Dedifferentiated amniotic fluid mesenchymal stem cell (primary cell): ENCODE measurements at regions not wholly inside any gene's neighbourhood (a gene's known extent, or its start where the extent isn't known, plus 50 kb on each side); places are given as distances from the start of the nearest gene placed in this dataset.

Experiments used
- DNase-seq: peaks from one replicate; pipeline ENCODE4 v3.0.0-alpha.2; 2016; ENCODE audit errors: extremely low spot score

DNA sequence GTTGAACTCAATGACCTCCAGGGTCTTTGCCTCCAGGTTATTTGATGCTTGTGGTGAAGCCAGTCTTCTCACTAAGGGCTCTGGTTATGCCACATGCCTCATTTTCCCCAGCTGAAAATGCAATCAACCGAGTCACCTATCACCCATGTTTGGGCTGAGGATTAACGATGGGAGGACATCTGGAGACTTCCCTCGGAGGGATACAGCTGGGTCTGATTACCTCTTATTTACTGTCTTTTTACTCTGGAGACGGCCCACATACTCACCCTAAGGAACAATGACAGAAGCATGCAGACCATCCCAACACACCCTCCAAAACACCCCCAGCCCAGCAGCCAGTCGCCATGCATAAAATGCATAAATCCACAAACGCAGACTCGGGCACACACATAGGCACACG is 187.4 kb downstream of the OPA1 start:
- DNase-seq: no peak

DNA sequence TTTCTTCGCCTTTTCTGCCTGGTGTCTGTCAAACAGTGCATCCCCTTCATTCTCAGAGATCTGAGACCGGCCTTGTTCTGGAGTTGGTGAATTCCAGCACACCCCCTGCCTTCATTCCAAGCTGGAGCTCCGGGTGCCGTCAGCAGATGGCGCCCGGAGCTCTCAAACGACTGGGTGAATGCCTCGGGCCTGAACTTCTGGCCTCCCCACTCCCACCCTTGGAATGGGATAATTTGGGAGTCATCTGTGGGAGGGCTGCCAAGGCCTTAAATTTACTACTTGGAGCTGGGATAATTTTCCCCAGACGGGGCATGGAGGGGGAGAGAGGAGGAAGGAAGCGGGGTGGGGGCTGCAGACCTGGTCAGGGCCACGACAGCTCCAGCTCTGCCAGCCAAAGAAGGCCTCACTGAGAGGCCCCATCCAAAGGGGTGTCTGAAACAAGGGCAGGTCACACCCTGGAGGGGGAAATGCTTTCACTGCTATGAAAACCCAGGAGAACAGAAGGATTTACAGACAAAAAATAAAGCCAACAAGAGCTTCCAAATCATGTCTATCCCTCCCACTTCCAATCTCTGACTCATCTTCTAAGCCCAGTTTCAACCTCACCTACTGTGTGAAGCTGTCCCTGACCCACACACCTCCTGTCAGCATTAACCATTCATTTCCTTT is 187.9 kb downstream of the OPA1 start:
- peak; percentile 76 for DNase-seq

DNA sequence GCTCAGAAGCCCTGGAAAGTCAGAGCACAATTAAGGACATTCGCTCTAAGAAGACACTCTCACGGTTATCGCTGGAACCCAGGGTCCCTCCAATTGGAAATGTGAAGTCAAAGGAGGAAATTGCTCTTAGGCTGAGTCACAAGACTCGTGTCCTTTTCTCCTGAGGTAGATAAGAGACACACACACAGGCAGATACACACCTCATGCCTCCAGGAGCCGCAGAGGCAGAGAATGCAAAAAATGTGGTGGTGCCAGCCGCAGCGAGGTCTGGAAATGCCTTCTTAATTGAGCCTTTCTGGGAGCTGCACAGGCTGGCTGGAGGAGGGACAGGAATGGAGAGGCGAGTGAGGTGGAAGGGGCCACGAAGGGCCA is 189.3 kb downstream of the OPA1 start:
- DNase-seq: no peak

DNA sequence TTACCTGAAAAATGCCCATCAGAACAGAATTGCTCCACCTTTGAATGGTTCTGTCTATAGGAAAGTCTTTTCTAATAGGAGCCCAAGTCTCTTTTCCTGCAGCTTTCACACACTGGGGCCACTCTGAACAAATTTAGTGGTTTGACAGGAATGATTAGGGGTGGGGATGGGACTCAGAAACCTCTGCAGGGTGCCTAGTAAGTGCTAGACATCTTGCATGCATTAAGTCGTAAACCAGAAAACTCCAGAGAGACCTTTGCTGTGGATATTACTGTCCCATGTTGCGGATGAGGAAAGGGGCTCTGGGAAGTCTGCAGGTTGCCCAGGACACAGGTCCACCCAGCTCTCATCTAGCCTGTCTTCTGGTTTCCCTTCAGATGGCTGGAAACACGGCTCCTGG is 189.7 kb downstream of the OPA1 start:
- DNase-seq: no peak

DNA sequence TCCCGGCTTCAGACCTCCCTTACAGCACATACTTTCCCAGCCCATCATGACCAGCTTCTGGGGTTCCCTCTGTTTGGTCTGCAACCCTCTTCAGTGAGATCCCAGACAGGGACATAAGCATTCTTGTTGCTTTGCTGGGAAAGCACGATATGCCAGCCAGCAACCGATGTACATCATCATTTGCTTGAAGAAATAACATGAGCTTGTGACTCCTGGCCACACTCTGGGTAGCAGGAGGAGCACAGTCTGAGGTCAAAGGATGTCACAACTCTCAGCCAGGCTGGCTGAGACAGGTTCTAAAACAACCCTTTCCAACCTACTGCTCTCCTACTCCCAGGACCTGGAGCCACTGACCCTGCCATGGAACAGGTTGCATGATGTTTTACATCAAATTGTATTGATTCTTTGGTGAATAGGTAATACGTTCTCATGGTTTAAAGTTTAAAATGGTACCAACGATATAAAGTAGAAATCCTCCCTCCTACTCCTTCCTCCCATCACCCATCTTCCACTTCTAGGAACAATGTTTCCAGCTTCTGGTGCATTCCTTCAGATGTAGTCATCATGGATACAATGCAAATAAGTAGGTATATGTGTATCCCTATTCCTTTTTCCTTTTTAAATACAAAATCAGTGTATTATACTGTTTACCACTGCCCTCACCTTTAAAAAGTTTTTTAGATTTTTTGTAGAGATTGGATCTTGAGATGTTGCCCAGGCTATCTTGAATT is 190.3 kb downstream of the OPA1 start:
- no peak for DNase-seq

DNA sequence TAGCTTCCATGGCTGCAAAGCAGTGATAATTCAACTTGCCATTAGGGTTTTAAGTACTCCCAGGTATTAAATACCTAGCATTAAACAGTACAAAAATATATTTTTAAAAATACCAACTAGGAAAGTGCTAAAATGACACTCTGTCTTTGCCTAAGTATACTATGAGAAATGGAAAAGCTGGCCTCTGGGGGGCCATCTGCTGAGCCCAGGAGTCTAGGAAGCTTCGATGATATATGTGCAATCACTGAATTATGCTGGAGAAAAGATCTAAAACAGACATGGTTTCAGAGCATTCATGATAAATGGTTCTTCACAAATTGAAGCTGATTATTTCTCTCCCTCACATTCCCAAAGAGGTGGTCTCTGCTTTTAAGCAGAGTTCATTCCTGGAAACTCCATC is 191.8 kb downstream of the OPA1 start:
- DNase-seq: no peak

DNA sequence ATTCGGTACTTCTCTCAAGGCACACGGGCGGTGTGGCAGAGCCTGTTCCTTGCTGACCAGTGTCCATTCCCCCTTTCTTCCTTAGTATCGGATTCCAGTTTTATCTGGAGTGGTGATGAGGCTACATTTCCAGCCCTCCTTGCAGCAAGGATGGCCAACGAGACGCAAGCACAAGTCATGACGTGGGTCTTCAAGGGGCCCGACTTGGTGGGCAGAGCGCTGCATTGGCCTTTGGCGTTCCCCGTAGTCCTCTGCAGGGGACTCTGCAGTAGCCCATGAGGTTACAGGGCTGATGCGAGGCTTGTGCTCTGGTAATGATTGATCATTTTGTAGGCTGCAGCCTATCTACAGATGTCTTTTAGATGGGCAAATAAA is 194.5 kb downstream of the OPA1 start:
- DNase-seq: no peak

DNA sequence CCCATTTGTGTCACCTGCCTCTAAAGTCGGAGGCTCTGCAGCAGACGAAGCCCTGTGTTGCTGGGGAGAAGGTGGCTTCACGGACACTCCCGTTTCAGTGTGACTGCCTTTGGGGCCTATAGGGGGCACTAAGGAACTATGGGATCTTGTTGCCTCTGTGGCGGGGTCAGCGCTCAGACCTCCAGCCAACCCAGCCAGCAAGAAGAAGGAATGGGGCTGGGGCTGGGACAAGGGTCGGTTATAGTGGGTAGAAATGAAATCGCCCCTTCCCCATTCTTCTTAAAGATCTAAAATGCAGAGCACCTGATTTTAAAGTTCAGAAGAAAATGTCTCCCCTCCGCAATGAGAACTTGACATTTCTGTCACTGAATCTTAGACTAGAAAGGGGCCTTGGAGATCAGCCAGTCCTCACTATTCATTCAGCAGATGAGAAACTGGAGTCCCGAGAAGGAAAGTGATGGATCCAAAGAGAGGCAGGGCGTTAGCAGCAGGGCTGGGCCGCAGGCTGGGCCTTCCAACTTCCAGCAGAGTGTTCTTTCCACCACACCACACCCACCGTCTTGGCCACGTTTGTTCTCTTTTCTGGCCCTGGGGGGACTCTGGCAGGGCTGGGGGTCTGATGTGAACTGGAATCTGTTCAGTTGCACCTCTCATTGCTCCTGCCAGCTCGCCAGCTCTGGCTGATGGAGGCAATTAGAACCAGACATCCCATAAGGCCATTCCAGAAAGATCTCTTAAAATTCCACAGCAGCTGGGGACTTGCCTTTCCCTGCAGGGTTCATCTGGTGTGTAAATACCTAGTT is 195.4 kb downstream of the OPA1 start:
- DNase-seq: no peak

DNA sequence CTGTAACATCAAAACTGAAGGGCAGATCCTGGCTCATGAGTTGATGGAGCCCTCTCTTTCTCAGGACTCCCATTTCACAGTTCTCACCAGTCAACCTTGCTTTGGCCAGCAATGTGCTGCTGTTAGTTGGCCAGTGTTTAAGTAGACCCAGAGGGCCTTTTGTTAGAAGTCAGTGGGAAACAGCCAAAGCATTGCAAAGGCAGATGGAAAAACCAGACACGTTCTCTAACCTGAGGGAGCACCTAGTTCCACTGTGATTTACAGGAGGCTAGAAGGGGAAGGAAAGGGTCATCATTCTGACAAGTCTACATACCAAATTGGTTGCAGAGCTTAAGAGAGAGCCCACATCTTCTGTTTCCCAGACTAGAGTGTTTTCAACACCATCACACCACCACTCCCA is 196.4 kb downstream of the OPA1 start:
- DNase-seq: no peak

DNA sequence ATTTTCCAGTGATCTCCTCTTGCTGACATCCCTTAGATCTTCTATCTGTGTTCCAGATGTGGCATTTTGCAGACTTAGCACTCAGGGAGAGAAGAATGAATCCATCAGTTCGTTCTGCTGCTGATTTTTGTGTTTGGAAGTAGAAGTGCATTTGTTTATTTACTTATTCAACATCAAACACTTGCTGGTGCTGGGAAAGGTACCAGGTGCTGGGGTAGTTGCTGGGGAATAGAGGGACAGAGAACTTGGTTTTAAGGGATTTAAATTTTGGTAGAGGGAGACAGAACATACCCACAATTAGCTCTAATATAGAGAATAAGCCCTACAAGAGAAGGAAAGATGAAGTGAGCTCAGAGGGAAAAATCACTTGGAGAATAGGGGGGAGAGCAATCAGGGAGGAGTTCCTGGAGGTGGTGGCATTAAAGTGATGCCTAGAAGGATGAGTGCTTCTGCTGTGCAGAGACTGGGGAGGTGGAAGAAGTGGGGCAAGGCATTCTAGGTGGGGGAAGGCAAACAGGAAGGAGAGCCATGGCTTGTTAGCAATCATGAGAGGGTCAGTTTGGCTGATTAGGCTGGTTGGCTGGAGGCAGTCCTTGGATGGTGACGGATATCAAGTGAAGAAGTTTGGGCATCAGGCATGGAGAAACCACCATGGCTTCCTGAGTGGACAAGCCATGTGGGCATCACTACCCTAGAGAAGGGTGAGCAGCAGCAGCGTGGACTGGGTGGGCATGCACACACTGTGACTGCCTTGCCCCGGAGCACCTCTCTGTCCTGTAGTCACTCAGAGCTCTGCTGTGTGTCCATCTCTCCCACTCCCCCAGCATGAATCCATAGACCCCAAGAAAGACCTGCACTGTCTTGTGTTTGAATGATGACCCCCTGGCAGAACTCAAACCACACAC is 197.3 kb downstream of the OPA1 start:
- DNase-seq: no peak

DNA sequence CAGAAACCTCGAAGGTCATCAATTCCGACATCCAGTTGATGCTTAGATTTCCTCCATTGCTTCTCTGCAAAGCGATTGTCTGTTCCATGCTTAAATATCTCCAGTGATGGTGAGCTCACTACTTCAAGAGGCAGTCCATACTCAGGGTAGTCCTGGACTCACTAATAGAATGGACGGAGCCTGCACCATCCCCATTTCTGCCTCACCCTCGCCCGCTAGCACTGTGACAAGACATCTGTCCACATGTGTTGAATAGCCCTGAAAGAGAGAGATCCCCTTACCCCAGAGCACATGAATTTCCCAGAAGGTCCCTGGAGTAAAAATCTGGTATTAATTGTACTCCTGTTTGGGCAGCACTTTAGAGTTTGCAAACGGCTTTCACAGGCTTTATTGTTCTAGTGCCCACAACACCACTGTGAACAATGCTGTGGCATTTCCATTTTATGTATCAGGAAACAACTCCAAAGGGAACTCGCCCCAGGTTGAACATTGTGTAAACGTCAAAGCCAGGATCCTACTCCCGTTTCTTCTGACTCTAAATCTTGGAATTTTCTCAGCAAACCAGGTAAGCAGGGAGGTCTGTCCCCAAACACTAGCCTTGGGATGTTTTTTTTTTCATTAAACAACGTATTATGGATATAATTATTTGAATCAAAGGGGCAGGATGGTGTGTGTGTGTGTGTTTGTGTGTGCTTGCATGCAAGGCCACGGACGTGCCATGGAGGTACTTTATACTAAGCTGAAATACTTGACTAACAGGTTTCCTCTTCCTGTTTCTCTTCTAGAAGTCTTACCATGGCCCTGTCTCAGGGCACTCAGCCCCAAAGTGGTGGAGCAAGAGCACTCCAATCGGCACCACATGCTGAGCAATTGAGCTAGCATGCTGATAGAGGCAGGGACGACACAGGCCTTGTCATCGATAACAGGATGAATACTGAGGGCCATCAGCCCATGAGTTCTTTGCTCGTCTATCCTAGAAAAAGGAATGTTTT is 198.3 kb downstream of the OPA1 start:
- DNase-seq: no peak

DNA sequence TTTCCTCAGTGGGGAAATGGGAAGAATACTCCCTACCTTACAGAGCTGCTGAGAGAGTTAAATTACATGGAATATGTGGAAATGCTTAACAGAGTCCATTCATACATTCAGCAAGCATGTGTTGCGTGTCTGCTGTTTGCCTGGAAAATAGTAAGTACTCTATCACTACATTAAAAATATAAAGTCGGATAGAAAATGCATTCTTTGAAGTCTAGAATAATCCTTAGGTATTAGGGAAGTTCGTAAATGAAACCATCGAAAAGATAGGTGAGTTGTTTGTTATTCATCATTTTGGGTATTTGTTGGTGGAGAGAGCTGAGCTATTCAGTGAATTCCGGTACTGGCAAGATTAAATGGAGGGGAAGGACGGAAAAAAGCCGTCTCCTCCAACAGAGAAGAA is 200.1 kb downstream of the OPA1 start:
- no peak for DNase-seq

DNA sequence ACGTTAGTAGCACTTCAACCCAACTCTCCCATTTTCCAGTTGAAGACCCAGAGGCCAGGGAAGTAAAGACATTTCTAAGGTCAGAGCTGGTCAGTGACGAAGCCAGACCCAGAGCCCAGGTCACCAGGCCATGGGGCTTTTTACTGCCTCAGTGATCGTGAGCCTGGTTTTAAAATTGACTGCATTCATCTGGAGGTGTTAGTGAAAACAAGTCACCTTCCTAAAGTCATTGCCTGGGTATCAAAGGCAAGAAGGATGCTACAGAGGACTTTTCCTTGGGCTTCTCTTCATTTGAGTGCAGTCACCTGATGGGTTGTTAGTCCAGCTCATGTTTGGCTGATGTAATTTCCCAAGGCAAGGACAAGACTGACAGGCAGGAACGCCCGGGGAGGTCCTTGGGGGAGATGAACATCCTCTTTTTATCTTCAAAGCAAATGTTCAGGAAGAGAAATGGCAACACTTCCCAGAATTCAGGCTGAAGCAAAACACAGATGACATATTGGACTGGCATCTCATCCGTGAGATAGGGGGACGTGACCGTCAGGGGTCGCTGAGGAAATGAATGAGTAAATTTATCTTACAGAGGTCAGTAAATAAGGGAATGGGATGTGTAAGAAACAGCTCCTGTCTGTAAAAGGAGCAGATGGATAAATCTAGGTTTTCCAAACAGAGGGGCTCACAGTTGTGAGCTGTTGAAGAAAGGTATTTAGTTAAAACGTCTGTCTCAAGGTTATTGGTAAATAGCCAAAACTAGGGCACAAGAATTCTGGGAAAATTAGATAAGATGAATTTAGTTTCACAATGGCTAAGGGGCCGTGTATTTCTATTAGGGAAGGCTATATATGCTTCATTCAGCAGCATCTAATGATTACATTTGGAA is 201.2 kb downstream of the OPA1 start:
- DNase-seq: no peak

DNA sequence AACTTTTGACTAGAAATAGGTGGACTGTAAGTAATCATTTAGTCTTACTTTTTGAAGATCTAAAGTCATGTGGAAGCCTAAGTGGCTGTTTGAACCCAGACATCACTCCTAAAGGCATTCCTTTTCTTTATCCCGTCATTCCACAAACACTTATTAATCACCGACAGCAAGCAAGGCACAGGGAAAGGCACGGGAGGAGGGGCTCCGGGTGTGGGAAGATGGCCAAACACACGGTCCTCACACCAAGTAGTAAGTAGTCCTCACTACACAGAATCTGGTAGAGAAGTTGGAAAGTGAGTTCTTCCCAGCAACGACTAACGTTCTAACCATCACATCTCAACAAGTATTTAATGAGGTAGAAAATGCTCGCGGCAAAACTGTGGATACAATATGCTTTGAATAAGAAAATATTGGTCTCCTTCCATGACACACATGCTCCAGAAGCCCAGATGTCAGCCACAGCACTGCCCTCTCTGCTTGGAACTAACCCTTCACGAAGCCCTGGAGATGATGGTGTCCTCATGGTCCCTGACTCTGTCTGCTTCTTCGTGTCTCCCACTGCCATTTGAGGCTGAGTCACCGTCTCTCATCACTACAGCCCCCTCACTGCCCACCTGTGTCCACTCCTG is 202.2 kb downstream of the OPA1 start:
- DNase-seq: no peak

DNA sequence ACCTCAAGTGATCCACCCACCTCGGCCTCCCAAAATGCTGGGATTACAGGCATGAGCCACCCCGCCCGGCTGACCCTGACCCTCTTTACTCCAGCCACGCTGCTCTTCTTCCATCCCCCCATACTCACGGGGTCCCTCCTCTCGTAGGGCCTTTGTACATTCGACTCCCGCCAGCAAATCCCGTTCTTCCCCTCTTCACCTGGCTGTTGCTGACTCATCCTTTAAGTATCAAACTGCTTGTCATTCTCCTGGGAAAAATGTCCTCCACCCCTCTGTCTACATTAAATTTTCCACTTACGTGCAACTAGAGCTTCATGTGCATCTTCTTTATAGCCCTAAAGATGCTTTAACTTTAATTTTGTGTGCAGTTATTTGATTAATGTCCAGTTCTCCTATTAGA is 203.1 kb downstream of the OPA1 start:
- no peak for DNase-seq

DNA sequence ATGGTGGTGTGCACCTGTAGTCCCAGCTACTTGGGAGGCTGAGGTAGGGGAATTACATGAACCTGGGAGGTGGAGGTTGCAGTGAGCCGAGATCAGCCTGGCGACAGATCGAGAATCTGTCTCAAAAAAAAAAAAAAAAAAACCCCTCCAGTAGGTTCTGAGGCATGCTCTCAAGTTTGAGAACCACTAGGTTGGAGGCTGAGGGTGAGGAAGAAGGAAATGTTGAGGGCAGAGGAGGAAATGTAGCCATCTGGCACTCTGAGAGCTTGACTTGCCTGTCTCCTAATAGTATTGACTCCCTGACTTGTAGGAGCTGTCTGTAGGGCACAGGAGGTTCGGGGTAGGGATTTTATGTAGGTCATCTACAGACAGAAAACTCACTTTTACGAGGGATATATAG is 204.6 kb downstream of the OPA1 start:
- DNase-seq: no peak

DNA sequence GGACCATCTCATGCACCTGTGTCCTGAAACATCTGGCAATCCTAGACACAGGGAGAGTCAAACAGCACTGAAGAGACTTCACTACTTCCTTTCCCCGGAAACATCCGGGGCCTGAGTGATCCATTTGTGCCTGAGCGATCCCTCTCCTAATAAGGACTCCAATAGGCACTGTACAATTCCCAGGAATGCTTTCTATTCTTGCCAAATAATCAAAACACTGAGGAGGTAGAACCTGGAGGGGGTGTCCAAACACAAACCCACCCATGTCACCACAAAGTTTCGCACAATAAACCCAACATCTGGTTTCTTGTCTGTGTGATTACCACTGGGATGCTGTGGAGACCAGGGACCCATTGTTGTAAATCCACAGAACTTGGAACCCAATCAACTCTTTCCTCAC is 205.0 kb downstream of the OPA1 start:
- no peak for DNase-seq

DNA sequence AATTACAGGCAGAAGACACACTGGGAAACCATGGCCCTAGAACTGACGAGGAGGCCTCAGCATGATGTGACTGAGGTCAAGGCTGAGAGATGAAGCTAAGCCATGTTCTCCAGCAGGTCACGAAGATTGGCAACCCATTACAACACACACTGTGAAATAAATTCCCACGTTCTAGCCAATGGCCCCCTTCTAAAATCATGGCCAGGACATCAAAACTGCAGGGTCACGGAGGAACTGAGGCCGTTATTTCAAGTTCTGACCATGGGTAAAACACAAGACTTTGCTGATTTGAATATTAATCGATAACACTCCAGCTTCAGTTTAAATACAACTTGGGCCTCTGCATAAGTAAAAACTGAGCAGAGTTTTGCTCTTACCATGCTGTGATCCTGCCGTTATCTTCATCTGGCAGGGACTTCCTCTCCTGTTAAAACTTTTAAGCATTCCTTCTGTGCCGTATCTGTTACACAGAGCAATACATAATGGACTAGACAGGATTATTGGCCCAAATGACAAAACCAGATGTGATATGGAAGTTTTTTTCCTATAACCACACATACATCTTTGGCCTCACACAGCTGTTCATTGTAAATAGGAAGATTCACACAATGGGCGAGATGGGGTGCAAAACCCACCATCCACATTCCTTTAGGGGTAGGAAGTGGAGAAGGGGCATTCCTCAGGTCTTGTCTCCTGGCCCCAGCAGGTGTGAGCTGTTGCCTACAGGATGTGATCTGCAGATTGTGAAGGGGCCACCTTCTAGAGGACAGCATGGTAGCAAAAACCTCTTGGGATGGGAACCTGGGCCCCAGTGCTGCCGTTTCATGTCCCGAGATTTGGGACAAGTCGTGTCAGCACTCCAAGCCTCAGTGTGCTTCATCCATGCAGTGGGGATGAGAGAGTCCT is 207.4 kb downstream of the OPA1 start:
- no peak for DNase-seq
